GM19455 (cell line): ENCODE measurements at regions not wholly inside any gene's neighbourhood (a gene's known extent, or its start where the extent isn't known, plus 50 kb on each side); places are given as distances from the start of the nearest gene placed in this dataset.
"Not testable (repeated sequence)": the region's sequence is repeated elsewhere in the genome, so short reads cannot be mapped to it uniquely, and the experiment has no call there.

Experiments used
- ATAC-seq: cut with Tn5 transposase; IDR thresholded peaks from one replicate; pipeline ENCODE4 v1.9.1; 2021; ENCODE audit not compliant: unreplicated experiment

- no peak for ATAC-seq
Measured at GRCh38 chr7:67662804-67663203, 666.2 kb downstream of the TYW1 start.

GRCh38 chr7:67663644-67664043 is 667.0 kb downstream of the TYW1 start:
- no peak for ATAC-seq

- not testable (repeated sequence) for ATAC-seq
Measured at GRCh38 chr7:67666359-67666758, 669.7 kb downstream of the TYW1 start.

- no peak for ATAC-seq
Measured at GRCh38 chr7:67671006-67671548, 674.4 kb downstream of the TYW1 start.

- ATAC-seq = no peak
Measured at GRCh38 chr7:67673861-67674260, 677.2 kb downstream of the TYW1 start.

GRCh38 chr7:67674862-67675261 is 678.2 kb downstream of the TYW1 start:
- ATAC-seq = not testable (repeated sequence)

GRCh38 chr7:67675971-67676370 is 679.3 kb downstream of the TYW1 start:
- ATAC-seq = no peak

GRCh38 chr7:67678419-67678818 is 681.8 kb downstream of the TYW1 start:
- no peak for ATAC-seq

GRCh38 chr7:67683628-67684027 is 687.0 kb downstream of the TYW1 start:
- no peak for ATAC-seq

- no peak for ATAC-seq
Measured at GRCh38 chr7:67690700-67691099, 694.1 kb downstream of the TYW1 start.

- ATAC-seq = no peak
Measured at GRCh38 chr7:67692425-67692824, 695.8 kb downstream of the TYW1 start.

GRCh38 chr7:67696124-67696523 is 699.5 kb downstream of the TYW1 start:
- ATAC-seq = no peak

- no peak for ATAC-seq
Measured at GRCh38 chr7:67696878-67697277, 700.2 kb downstream of the TYW1 start.

GRCh38 chr7:67698354-67698753 is 701.7 kb downstream of the TYW1 start:
- no peak for ATAC-seq

GRCh38 chr7:67705850-67706249 is 709.2 kb downstream of the TYW1 start:
- no peak for ATAC-seq

- no peak for ATAC-seq
Measured at GRCh38 chr7:67711706-67712105, 715.1 kb downstream of the TYW1 start.

GRCh38 chr7:67713451-67714056 is 716.9 kb downstream of the TYW1 start:
- ATAC-seq = no peak

GRCh38 chr7:67716729-67717128 is 720.1 kb downstream of the TYW1 start:
- ATAC-seq = no peak

GRCh38 chr7:67723591-67723990 is 727.0 kb downstream of the TYW1 start:
- ATAC-seq = no peak

GRCh38 chr7:67724435-67724834 is 727.8 kb downstream of the TYW1 start:
- ATAC-seq = no peak

GRCh38 chr7:67724955-67725354 is 728.3 kb downstream of the TYW1 start:
- ATAC-seq = no peak

GRCh38 chr7:67725423-67725822 is 728.8 kb downstream of the TYW1 start:
- ATAC-seq = no peak

- ATAC-seq = no peak
Measured at GRCh38 chr7:67729771-67730170, 733.1 kb downstream of the TYW1 start.
